ENCODE measurements at regions not wholly inside any gene's neighbourhood (a gene's known extent, or its start where the extent isn't known, plus 50 kb on each side); places are given as distances from the start of the nearest gene placed in this dataset.

DNA sequence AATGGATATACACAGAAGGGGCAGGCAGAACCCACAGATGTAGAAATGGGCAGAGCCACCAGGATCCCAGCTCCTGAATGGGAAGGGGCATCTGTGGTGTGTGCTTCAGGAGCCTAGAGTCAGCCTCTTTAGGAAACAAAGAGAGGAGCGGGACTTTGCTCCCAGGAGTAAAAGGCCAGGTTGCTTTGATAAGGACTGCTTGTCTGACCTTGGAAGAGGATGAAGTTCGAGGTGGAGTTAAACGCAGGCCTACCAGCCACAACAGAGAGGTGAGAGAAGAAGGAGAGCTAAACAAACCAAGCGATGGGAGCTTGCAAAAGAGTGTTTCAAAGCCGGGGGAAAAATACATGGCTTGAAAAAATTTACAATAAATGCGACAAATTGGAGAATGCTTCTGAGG, 49.9 kb upstream of the TMPRSS2 start:
- no peaks in the 10 kb centered on the region for H3K79me2 ChIP-seq (ENCODE audit: low read depth)
- H2AFZ ChIP-seq (replicated peaks), result no peak overlapping the region
- H3K36me3 ChIP-seq, result no peaks in the 10 kb centered on the region
- H4K20me1 ChIP-seq (ENCODE audit: low read depth), result no peaks in the 10 kb centered on the region
- no peaks in the 10 kb centered on the region for H3F3A ChIP-seq (ENCODE audit: low read depth)
- Mint-ChIP-seq H3K36me3 (no peaks in the 10 kb centered on the region), H3K27me3 (ENCODE audit: insufficient read depth, low read depth) (peaks cover 2% of the 10 kb centered on the region), H3K4me1 (peaks cover 3% of the 10 kb centered on the region), H3K27ac (no peak overlapping the region), H3K9me3 (no peaks in the 10 kb centered on the region), H3K4me3 (no peak overlapping the region)
- H3K4me3 ChIP-seq, result no peak overlapping the region
- TF ChIP-seq EZH2phosphoT487 (IDR thresholded peaks at IDR 0.05) (no peak), EZH2 (IDR thresholded peaks at IDR 0.05) (no peak)
- TF ChIP-seq, protein P1, sequence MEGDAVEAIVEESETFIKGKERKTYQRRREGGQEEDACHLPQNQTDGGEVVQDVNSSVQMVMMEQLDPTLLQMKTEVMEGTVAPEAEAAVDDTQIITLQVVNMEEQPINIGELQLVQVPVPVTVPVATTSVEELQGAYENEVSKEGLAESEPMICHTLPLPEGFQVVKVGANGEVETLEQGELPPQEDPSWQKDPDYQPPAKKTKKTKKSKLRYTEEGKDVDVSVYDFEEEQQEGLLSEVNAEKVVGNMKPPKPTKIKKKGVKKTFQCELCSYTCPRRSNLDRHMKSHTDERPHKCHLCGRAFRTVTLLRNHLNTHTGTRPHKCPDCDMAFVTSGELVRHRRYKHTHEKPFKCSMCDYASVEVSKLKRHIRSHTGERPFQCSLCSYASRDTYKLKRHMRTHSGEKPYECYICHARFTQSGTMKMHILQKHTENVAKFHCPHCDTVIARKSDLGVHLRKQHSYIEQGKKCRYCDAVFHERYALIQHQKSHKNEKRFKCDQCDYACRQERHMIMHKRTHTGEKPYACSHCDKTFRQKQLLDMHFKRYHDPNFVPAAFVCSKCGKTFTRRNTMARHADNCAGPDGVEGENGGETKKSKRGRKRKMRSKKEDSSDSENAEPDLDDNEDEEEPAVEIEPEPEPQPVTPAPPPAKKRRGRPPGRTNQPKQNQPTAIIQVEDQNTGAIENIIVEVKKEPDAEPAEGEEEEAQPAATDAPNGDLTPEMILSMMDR (IDR thresholded peaks at IDR 0.05), result no peak
- H3K4me1 ChIP-seq, result no peaks in the 10 kb centered on the region
- no peaks in the 10 kb centered on the region for H3K9me3 ChIP-seq (ENCODE audit: low read depth)
- H3K4me2 ChIP-seq, result no peak overlapping the region
- no peak overlapping the region for H3K27ac ChIP-seq
- H3K9ac ChIP-seq, result no peak overlapping the region
- DNase-seq (ENCODE audit: low spot score), result no peak
- no peaks in the 10 kb centered on the region for H3K27me3 ChIP-seq

Measured in neural progenitor cell (in vitro differentiated cells).